Vagina (tissue), 2 donors: ENCODE measurements at regions not wholly inside any gene's neighbourhood (a gene's known extent, or its start where the extent isn't known, plus 50 kb on each side); places are given as distances from the start of the nearest gene placed in this dataset.

ENCODE experiments used
- DNase-seq, 2 donors: peaks; one replicate each; pipeline ENCODE4 v3.0.0-alpha.2; 2017; ENCODE audit errors: extremely low spot score in 2 of 2
- H3K27ac ChIP-seq: fragments of 200-600 bp; sonication (generic); one replicate; pipeline ENCODE4 v1.5.1; 2019
- H3K27me3 ChIP-seq: fragments of 200-600 bp; sonication (generic); one replicate; pipeline ENCODE4 v1.5.1; 2019
- H3K36me3 ChIP-seq, 2 donors: fragments of 200-600 bp; sonication (generic); one replicate each; pipeline ENCODE4 v1.5.1; 2017 to 2019
- H3K4me1 ChIP-seq: fragments of 200-600 bp; sonication (generic); one replicate; pipeline ENCODE4 v1.5.1; 2019
- H3K4me3 ChIP-seq, 2 donors: fragments of 200-600 bp; sonication (generic); 1 replicate in 1 of 2; 2 replicates in 1 of 2; pipeline ENCODE4 v1.5.1; 2016 to 2019
- H3K9me3 ChIP-seq: fragments of 200-600 bp; sonication (generic); one replicate; pipeline ENCODE4 v1.5.1; 2019
- POLR2A ChIP-seq, 2 donors: fragments of 450-650 bp; IDR thresholded peaks; one replicate each; pipeline ENCODE4 v1.6.1; 2017; ENCODE audit warnings: antibody characterized with exemption in 2 of 2, mild to moderate bottlenecking in 2 of 2, moderate library complexity in 2 of 2
- POLR2AphosphoS5 ChIP-seq, 2 donors: sonication (generic); formaldehyde crosslinking; IDR thresholded peaks; one replicate each; pipeline ENCODE4 v1.9.0; 2017; ENCODE audit warnings: antibody characterized with exemption in 2 of 2, mild to moderate bottlenecking in 2 of 2, low read depth in 1 of 2; ENCODE audit not compliant: insufficient read depth in 1 of 2
- intact Hi-C: fragments of 100-400 bp; cut with DNase I; formaldehyde crosslinking; loops from one replicate; pipeline ENCODE4 v1.15.1; 2023
- TF ChIP-seq, protein P1 (sequence below), 3 experiments: fragments of 450-650 bp in 2 of 3; fragments of 200-600 bp in 1 of 3; sonication (generic) in 1 of 3; IDR thresholded peaks; one replicate each; pipeline ENCODE4 v1.5.1; 2017 to 2019; ENCODE audit warnings: antibody characterized with exemption in 3 of 3, mild to moderate bottlenecking in 2 of 3, moderate library complexity in 2 of 3

DNA sequence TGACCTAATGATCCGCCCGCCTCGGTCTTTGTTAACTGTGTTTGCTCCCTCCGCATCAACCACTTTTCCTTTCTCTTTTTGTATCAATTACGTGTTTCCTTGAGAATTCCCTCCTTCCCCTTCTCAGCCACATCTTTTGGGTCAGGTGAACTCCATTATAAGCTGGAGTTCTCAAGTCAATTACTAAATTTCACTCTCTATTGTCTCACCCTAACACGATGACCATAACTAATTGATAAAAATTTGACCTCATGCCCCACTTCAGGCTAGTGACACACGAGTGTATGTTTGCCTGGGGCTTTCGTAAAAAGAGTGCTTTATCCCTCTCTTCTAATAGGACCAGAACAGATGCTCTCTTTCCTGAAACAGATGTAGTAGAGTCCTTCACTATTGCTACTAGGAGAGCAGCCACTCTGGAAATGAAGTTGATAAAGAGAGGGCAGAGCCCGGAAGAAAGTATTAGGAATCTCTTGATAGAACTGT lies 403.6 kb upstream of the ANXA10 start:
- intact Hi-C loops = no loop called here
- DNase-seq = no peak
- no peaks in the 10 kb centered on the region for H3K27me3 ChIP-seq
- TF ChIP-seq, protein P1, sequence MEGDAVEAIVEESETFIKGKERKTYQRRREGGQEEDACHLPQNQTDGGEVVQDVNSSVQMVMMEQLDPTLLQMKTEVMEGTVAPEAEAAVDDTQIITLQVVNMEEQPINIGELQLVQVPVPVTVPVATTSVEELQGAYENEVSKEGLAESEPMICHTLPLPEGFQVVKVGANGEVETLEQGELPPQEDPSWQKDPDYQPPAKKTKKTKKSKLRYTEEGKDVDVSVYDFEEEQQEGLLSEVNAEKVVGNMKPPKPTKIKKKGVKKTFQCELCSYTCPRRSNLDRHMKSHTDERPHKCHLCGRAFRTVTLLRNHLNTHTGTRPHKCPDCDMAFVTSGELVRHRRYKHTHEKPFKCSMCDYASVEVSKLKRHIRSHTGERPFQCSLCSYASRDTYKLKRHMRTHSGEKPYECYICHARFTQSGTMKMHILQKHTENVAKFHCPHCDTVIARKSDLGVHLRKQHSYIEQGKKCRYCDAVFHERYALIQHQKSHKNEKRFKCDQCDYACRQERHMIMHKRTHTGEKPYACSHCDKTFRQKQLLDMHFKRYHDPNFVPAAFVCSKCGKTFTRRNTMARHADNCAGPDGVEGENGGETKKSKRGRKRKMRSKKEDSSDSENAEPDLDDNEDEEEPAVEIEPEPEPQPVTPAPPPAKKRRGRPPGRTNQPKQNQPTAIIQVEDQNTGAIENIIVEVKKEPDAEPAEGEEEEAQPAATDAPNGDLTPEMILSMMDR (IDR thresholded peaks at IDR 0.05) = no peak
- no peak for TF ChIP-seq POLR2AphosphoS5 (IDR thresholded peaks at IDR 0.05; ENCODE audit: insufficient read depth in 1 of 2, low read depth in 1 of 2)
- H3K9me3 ChIP-seq = no peaks in the 10 kb centered on the region
- H3K4me1 ChIP-seq = no peaks in the 10 kb centered on the region
- no peak overlapping the region for H3K27ac ChIP-seq
- no peaks in the 10 kb centered on the region for H3K36me3 ChIP-seq
- no peak overlapping the region for H3K4me3 ChIP-seq

DNA sequence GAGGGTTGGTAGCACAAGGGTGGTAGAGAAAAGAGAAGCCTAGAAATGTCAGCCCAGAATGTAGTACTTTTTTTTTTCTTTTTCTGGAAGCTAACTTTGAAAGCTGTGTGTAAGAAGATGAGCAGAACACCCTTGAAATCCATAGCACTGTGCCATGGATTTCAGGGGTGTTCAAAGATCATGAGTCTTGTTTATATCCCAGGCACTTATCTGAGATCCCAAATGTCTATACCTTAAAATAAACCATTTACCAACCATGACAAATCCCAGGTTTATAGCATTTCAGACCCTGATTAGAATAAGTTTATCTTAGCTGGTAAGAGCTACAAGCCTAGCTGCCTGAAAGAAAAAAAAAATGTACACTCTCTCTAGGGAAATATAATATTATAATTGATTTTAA lies 389.9 kb upstream of the ANXA10 start:
- TF ChIP-seq, protein P1 (IDR thresholded peaks at IDR 0.05) = no peak
- no peak for TF ChIP-seq POLR2A (IDR thresholded peaks at IDR 0.05)
- TF ChIP-seq POLR2AphosphoS5 (IDR thresholded peaks at IDR 0.05; ENCODE audit: insufficient read depth in 1 of 2, low read depth in 1 of 2) = no peak
- no peaks in the 10 kb centered on the region for H3K4me1 ChIP-seq
- no peak overlapping the region for H3K27ac ChIP-seq
- no peak for DNase-seq
- intact Hi-C loops = no loop called here
- no peaks in the 10 kb centered on the region for H3K27me3 ChIP-seq
- H3K4me3 ChIP-seq = no peak overlapping the region
- no peaks in the 10 kb centered on the region for H3K9me3 ChIP-seq
- no peaks in the 10 kb centered on the region for H3K36me3 ChIP-seq

DNA sequence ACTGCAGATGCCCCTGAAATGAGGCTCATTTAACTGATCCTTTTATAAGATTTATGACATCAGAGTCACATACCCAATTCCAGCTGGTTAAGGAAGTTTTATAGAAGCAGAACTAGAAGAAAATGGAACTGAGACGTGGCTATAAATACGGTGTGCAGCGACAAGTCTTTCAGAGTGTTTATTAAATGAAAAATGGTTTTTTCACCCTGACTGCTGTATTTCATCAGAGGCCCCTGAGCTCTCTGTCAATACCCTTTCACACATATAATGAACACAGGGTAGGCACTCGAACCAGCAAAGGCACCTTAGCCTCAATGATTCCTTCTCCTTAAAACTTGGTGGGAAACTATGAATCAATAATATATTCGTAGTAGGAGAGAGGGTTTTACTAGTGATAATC lies 380.8 kb upstream of the ANXA10 start:
- Histone ChIP-seq H3K9me3 (no peaks in the 10 kb centered on the region), H3K36me3 (no peaks in the 10 kb centered on the region), H3K27ac (no peak overlapping the region), H3K27me3 (no peaks in the 10 kb centered on the region), H3K4me1 (no peaks in the 10 kb centered on the region), H3K4me3 (no peak overlapping the region)
- no peak for DNase-seq
- intact Hi-C loops = no loop called here
- TF ChIP-seq POLR2AphosphoS5 (IDR thresholded peaks at IDR 0.05; ENCODE audit: insufficient read depth in 1 of 2, low read depth in 1 of 2) (no peak), POLR2A (IDR thresholded peaks at IDR 0.05) (no peak)
- TF ChIP-seq, protein P1 (IDR thresholded peaks at IDR 0.05) = no peak

DNA sequence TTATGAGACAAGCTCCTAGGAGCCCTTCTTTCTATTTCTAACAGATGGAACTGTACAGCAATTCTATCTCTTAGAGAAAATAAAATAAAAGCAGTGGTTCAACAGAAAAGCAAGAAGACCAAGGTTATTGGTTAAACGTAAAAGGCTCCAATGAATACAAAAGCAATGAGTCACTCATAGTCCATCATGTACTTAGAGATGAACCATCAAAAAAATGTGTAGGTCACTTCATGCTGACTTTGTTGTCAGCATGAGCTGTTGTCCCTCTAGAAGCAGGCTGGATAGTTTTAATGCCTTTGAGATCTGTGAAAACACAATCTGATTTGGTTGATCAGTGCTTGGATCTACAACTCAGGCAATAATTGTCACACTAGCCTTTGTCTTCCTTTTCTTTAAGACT lies 378.6 kb upstream of the ANXA10 start:
- no peak overlapping the region for H3K27ac ChIP-seq
- TF ChIP-seq POLR2AphosphoS5 (IDR thresholded peaks at IDR 0.05; ENCODE audit: insufficient read depth in 1 of 2, low read depth in 1 of 2) (no peak), POLR2A (IDR thresholded peaks at IDR 0.05) (no peak)
- TF ChIP-seq, protein P1 (IDR thresholded peaks at IDR 0.05) = no peak
- no peaks in the 10 kb centered on the region for H3K4me1 ChIP-seq
- intact Hi-C loops = no loop called here
- H3K9me3 ChIP-seq = no peaks in the 10 kb centered on the region
- H3K4me3 ChIP-seq = no peak overlapping the region
- H3K36me3 ChIP-seq = no peaks in the 10 kb centered on the region
- DNase-seq = no peak
- H3K27me3 ChIP-seq = no peaks in the 10 kb centered on the region

DNA sequence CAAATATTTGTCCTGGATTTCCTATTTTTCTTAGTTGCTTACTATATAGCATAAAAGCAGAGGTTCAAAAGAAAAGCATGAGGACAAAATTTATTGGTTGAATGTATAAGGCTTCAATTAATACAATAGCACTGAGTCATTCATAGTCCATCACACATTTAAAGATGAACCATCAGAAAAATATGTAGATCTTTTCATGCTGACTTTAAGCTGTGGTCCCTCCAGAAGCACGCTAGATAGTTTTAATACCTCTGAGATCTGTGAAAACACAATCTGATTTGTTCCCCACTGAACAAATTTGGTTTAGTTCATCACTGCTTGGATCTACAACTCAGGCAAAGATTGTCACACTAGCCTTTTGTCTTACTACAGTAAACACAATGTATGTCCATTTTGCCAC lies 377.2 kb upstream of the ANXA10 start:
- TF ChIP-seq POLR2AphosphoS5 (IDR thresholded peaks at IDR 0.05; ENCODE audit: insufficient read depth in 1 of 2, low read depth in 1 of 2) (no peak), POLR2A (IDR thresholded peaks at IDR 0.05) (no peak)
- TF ChIP-seq, protein P1 (IDR thresholded peaks at IDR 0.05) = no peak
- H3K4me1 ChIP-seq = no peaks in the 10 kb centered on the region
- H3K27me3 ChIP-seq = no peaks in the 10 kb centered on the region
- intact Hi-C loops = no loop called here
- no peaks in the 10 kb centered on the region for H3K9me3 ChIP-seq
- no peak overlapping the region for H3K27ac ChIP-seq
- H3K4me3 ChIP-seq = no peak overlapping the region
- no peaks in the 10 kb centered on the region for H3K36me3 ChIP-seq
- no peak for DNase-seq
